ENCODE measurements at regions not wholly inside any gene's neighbourhood (a gene's known extent, or its start where the extent isn't known, plus 50 kb on each side); places are given as distances from the start of the nearest gene placed in this dataset.

- no peak for TF ChIP-seq RERE (CRISPR knock-in tag; IDR thresholded peaks at IDR 0.05; ENCODE audit: borderline replicate concordance)
- peak; percentile 38; the same call in 1 of the 2 replicates for TF ChIP-seq KHSRP (IDR thresholded peaks at IDR 0.05)
- TF ChIP-seq SMARCB1 (IDR thresholded peaks at IDR 0.05; ENCODE audit: insufficient read length, low read depth): no peak
- TF ChIP-seq ZNF311 (CRISPR knock-in tag; IDR thresholded peaks at IDR 0.05): no peak
- no peak for TF ChIP-seq HINFP (tag; conservative IDR thresholded peaks at IDR 0.05; ENCODE audit: low read depth)
- TF ChIP-seq ZFP30 (CRISPR knock-in tag; IDR thresholded peaks at IDR 0.05; ENCODE audit: borderline replicate concordance): no peak
- no peak for TF ChIP-seq CCAR2 (IDR thresholded peaks at IDR 0.05; ENCODE audit: low read depth, low read length)
- no peak for TF ChIP-seq ETS1 (conservative IDR thresholded peaks at IDR 0.05; ENCODE audit: control insufficient read depth, low read depth, low read length)
- TF ChIP-seq ZNF280A (IDR thresholded peaks at IDR 0.05; ENCODE audit: low read depth, partially characterized antibody): no peak
- no peak for TF ChIP-seq RBM14 (IDR thresholded peaks at IDR 0.05; ENCODE audit: borderline replicate concordance, insufficient read depth, low read depth, low read length)
- no peak for TF ChIP-seq EWSR1 (IDR thresholded peaks at IDR 0.05; ENCODE audit: borderline replicate concordance, low read depth, partially characterized antibody)
- TF ChIP-seq ZHX1 (conservative IDR thresholded peaks at IDR 0.05; ENCODE audit: low read length): no peak
- TF ChIP-seq CCNT2 (IDR thresholded peaks at IDR 0.05; ENCODE audit: borderline replicate concordance, extremely low read depth, insufficient read length, low read depth, low read length): peak; percentile 83
Observed at GRCh38 chr5:56763711-56764466, 51.5 kb upstream of the MAP3K1 start (continued).

All from K562 (cell line).